Astrocyte (in vitro differentiated cells and primary cell): ENCODE measurements at regions not wholly inside any gene's neighbourhood (a gene's known extent, or its start where the extent isn't known, plus 50 kb on each side); places are given as distances from the start of the nearest gene placed in this dataset.

Experiments
- EZH2 ChIP-seq: IDR thresholded peaks from 2 replicates; pipeline ENCODE4 v1.6.1; 2012; ENCODE audit warnings: mild to moderate bottlenecking, low read length, inconsistent platforms; ENCODE audit not compliant: insufficient read depth
- TF ChIP-seq, protein P1 (sequence below): IDR thresholded peaks from 2 replicates; pipeline ENCODE4 v1.5.1; 2011; ENCODE audit warnings: low read depth, mild to moderate bottlenecking, inconsistent platforms, low read length, moderate library complexity; ENCODE audit not compliant: insufficient read depth

DNA sequence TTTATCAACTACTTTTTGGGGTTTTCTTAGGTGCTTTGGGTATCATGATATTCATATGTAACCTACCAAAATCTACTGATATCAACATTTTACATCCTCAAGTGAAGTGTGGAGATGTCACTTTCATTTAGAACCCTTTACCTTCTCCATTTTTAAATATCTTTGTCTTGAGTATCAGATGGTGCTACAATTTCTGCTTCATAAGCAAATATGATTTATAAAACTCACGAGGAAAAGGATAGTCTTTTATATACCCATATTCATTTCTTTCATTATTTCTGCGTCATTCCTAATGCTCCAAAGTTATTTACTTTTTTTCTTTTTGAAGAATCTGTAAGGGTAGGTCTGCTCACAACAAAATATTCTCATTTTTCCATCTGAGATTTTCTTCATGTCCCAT is 991.7 kb downstream of the CDH11 start:
- TF ChIP-seq, protein P1, sequence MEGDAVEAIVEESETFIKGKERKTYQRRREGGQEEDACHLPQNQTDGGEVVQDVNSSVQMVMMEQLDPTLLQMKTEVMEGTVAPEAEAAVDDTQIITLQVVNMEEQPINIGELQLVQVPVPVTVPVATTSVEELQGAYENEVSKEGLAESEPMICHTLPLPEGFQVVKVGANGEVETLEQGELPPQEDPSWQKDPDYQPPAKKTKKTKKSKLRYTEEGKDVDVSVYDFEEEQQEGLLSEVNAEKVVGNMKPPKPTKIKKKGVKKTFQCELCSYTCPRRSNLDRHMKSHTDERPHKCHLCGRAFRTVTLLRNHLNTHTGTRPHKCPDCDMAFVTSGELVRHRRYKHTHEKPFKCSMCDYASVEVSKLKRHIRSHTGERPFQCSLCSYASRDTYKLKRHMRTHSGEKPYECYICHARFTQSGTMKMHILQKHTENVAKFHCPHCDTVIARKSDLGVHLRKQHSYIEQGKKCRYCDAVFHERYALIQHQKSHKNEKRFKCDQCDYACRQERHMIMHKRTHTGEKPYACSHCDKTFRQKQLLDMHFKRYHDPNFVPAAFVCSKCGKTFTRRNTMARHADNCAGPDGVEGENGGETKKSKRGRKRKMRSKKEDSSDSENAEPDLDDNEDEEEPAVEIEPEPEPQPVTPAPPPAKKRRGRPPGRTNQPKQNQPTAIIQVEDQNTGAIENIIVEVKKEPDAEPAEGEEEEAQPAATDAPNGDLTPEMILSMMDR: no peak
- no peak for TF ChIP-seq EZH2
